IMR-90 (cell line): ENCODE measurements at regions not wholly inside any gene's neighbourhood (a gene's known extent, or its start where the extent isn't known, plus 50 kb on each side); places are given as distances from the start of the nearest gene placed in this dataset.

ENCODE experiments used
- ATAC-seq: fragments of 200-7000 bp; cut with Tn5 transposase; 2 replicates; pipeline ENCODE4 v1.9.1; 2020; ENCODE audit warnings: low read depth, mild to moderate bottlenecking, moderate library complexity
- BruUV-seq: library from RNA; stranded (reverse); fragments of 400-500 nt; replicated peaks from 2 replicates; lab custom pipeline; 2021; lab: Mats Ljungman, UMichigan
- CTCF ChIA-PET: fragments of 300-600 bp; formaldehyde crosslinking; extraction: SDS; loops from one replicate; lab custom pipeline; 2021; ENCODE audit warnings: antibody characterized with exemption; lab: Yijun Ruan, JAX
- POLR2A ChIA-PET: fragments of 300-600 bp; sonication (Branson Sonifier 250); formaldehyde crosslinking; loops from one replicate; lab custom pipeline; 2022; ENCODE audit warnings: antibody characterized with exemption; ENCODE audit not compliant: unreplicated experiment; lab: Charles Lee
- DNase-seq: peaks from one replicate; pipeline ENCODE4 v3.0.0; 2013
- H2AFZ ChIP-seq: replicated peaks from 2 replicates; pipeline ENCODE3; 2013; ENCODE audit warnings: low read length, mild to moderate bottlenecking; ENCODE audit not compliant: poor library complexity
- H2AK5ac ChIP-seq: 2 replicates; pipeline ENCODE4 v1.6.1; 2013; ENCODE audit warnings: low read depth, low read length, inconsistent platforms
- H2AK9ac ChIP-seq: replicated peaks from 2 replicates; pipeline ENCODE3; 2013; ENCODE audit warnings: mild to moderate bottlenecking, low read depth, low read length, moderate library complexity; ENCODE audit not compliant: poor library complexity
- H2BK120ac ChIP-seq: 2 replicates; pipeline ENCODE4 v1.6.1; 2013; ENCODE audit warnings: low read depth, low read length, inconsistent platforms
- H2BK15ac ChIP-seq: 3 replicates; pipeline ENCODE4 v1.6.1; 2013; ENCODE audit warnings: low read depth, low read length, inconsistent platforms
- H2BK20ac ChIP-seq: 2 replicates; pipeline ENCODE4 v1.6.1; 2013; ENCODE audit warnings: low read depth, mild to moderate bottlenecking, inconsistent platforms, low read length, moderate library complexity
- H2BK5ac ChIP-seq: 2 replicates; pipeline ENCODE4 v1.6.1; 2013; ENCODE audit warnings: mild to moderate bottlenecking, low read depth, low read length, inconsistent platforms; ENCODE audit not compliant: poor library complexity, severe bottlenecking
- H3K14ac ChIP-seq: replicated peaks from 2 replicates; pipeline ENCODE4 v1.6.1; 2013; ENCODE audit warnings: low read depth, low read length, inconsistent platforms
- H3K18ac ChIP-seq: 2 replicates; pipeline ENCODE4 v1.6.1; 2013; ENCODE audit warnings: low read depth, low read length, control low read depth
- H3K23ac ChIP-seq: 2 replicates; pipeline ENCODE4 v1.6.1; 2013; ENCODE audit warnings: low read depth, low read length, inconsistent platforms
- H3K27ac ChIP-seq: 2 replicates; pipeline ENCODE4 v1.5.1; 2013; ENCODE audit warnings: mild to moderate bottlenecking, control low read depth, low read length; ENCODE audit not compliant: insufficient read depth
- H3K27me3 ChIP-seq: 2 replicates; pipeline ENCODE4 v1.6.1; 2013; ENCODE audit warnings: low read length; ENCODE audit not compliant: control insufficient read depth, insufficient read depth
- H3K36me3 ChIP-seq: 2 replicates; pipeline ENCODE4 v1.6.1; 2013; ENCODE audit warnings: low read length, mixed read lengths; ENCODE audit not compliant: control insufficient read depth, insufficient read depth
- H3K4ac ChIP-seq: 2 replicates; pipeline ENCODE4 v1.6.1; 2013; ENCODE audit warnings: low read depth, low read length, inconsistent platforms
- H3K4me1 ChIP-seq: 2 replicates; pipeline ENCODE4 v1.6.1; 2013; ENCODE audit warnings: low read length, mixed read lengths; ENCODE audit not compliant: control insufficient read depth, insufficient read depth
- H3K4me2 ChIP-seq: 2 replicates; pipeline ENCODE4 v1.6.1; 2013; ENCODE audit warnings: low read depth, mild to moderate bottlenecking, control low read depth, low read length, moderate library complexity
- H3K4me3 ChIP-seq: 2 replicates; pipeline ENCODE4 v1.5.1; 2013; ENCODE audit warnings: low read depth, mild to moderate bottlenecking, control low read depth, low read length, moderate library complexity; ENCODE audit not compliant: insufficient read depth
- H3K56ac ChIP-seq: 2 replicates; pipeline ENCODE4 v1.6.1; 2013; ENCODE audit warnings: low read length, inconsistent platforms; ENCODE audit not compliant: insufficient read depth; ENCODE audit errors: extremely low read depth
- H3K79me1 ChIP-seq, 2 experiments: 2 replicates each; pipeline ENCODE4 v1.6.1; 2013; ENCODE audit warnings: low read length in 2 of 2, inconsistent platforms in 1 of 2, low read depth in 1 of 2
- H3K9ac ChIP-seq: 2 replicates; pipeline ENCODE4 v1.6.1; 2013; ENCODE audit warnings: low read depth, low read length, control low read depth
- H3K9me1 ChIP-seq: 2 replicates; pipeline ENCODE4 v1.6.1; 2013; ENCODE audit warnings: low read length, inconsistent platforms; ENCODE audit not compliant: insufficient read depth
- H3K9me3 ChIP-seq: 2 replicates; pipeline ENCODE4 v1.6.1; 2013; ENCODE audit warnings: low read length; ENCODE audit not compliant: control insufficient read depth, insufficient read depth
- H4K20me1 ChIP-seq: 2 replicates; pipeline ENCODE4 v1.6.1; 2013; ENCODE audit warnings: low read length, inconsistent platforms; ENCODE audit not compliant: insufficient read depth
- H4K5ac ChIP-seq: 2 replicates; pipeline ENCODE4 v1.6.1; 2013; ENCODE audit warnings: mild to moderate bottlenecking, low read depth, low read length, control low read depth
- H4K8ac ChIP-seq, 2 experiments: 2 replicates each; pipeline ENCODE4 v1.6.1; 2013; ENCODE audit warnings: low read depth in 2 of 2, low read length in 2 of 2, control low read depth in 1 of 2, inconsistent platforms in 1 of 2
- H4K91ac ChIP-seq: 2 replicates; pipeline ENCODE4 v1.6.1; 2013; ENCODE audit warnings: low read depth, low read length, inconsistent platforms; ENCODE audit not compliant: insufficient read depth
- BHLHE40 ChIP-seq: fragments of 150-350 bp; IDR thresholded peaks from 2 replicates; pipeline ENCODE4 v1.6.1; 2016; ENCODE audit warnings: mild to moderate bottlenecking, low read depth, low read length
- CEBPB ChIP-seq: IDR thresholded peaks from 2 replicates; pipeline ENCODE4 v1.6.1; 2012; ENCODE audit warnings: low read depth, low read length, improper control_type of control experiment
- CHD1 ChIP-seq: IDR thresholded peaks from 2 replicates; pipeline ENCODE4 v1.6.1; 2012; ENCODE audit warnings: low read depth, low read length, improper control_type of control experiment
- CTCF ChIP-seq: conservative IDR thresholded peaks from 2 replicates; pipeline ENCODE4 v1.5.1; 2012; ENCODE audit warnings: mild to moderate bottlenecking, low read depth, low read length, improper control_type of control experiment
- ELK1 ChIP-seq: fragments of 150-350 bp; IDR thresholded peaks from 2 replicates; pipeline ENCODE4 v1.6.1; 2016; ENCODE audit warnings: low read depth, mild to moderate bottlenecking, low read length, moderate library complexity, borderline replicate concordance
- FOS ChIP-seq: fragments of 150-350 bp; IDR thresholded peaks from 2 replicates; pipeline ENCODE4 v1.6.1; 2016; ENCODE audit warnings: low read depth, low read length
- MAFK ChIP-seq: IDR thresholded peaks from 2 replicates; pipeline ENCODE4 v1.6.1; 2012; ENCODE audit warnings: low read depth, low read length, improper control_type of control experiment
- MAZ ChIP-seq: IDR thresholded peaks from 2 replicates; pipeline ENCODE4 v1.6.1; 2012; ENCODE audit warnings: low read depth, mild to moderate bottlenecking, low read length, improper control_type of control experiment, moderate library complexity, borderline replicate concordance
- MXI1 ChIP-seq: IDR thresholded peaks from 2 replicates; pipeline ENCODE4 v1.6.1; 2012; ENCODE audit warnings: low read depth, mild to moderate bottlenecking, low read length, moderate library complexity, borderline replicate concordance
- NFE2L2 ChIP-seq: fragments of 150-350 bp; IDR thresholded peaks from 2 replicates; pipeline ENCODE4 v1.6.1; 2016; ENCODE audit warnings: low read depth, mild to moderate bottlenecking, low read length
- POLR2A ChIP-seq: IDR thresholded peaks from 2 replicates; pipeline ENCODE4 v1.6.1; 2012; ENCODE audit warnings: mild to moderate bottlenecking, low read depth, low read length
- RAD21 ChIP-seq: IDR thresholded peaks from 2 replicates; pipeline ENCODE4 v1.6.1; 2012; ENCODE audit warnings: low read length, improper control_type of control experiment
- RCOR1 ChIP-seq: IDR thresholded peaks from 2 replicates; pipeline ENCODE4 v1.6.1; 2012; ENCODE audit warnings: mild to moderate bottlenecking, low read length, improper control_type of control experiment; ENCODE audit not compliant: insufficient replicate concordance
- RFX5 ChIP-seq: IDR thresholded peaks from 2 replicates; pipeline ENCODE4 v1.8.0; 2012; ENCODE audit warnings: low read depth, mild to moderate bottlenecking, low read length, moderate library complexity
- SMC3 ChIP-seq: fragments of 150-350 bp; IDR thresholded peaks from 2 replicates; pipeline ENCODE4 v1.6.1; 2016; ENCODE audit warnings: low read depth, mild to moderate bottlenecking, antibody characterized with exemption, low read length, moderate library complexity
- USF2 ChIP-seq: fragments of 150-350 bp; IDR thresholded peaks from 2 replicates; pipeline ENCODE4 v1.6.1; 2017; ENCODE audit warnings: mild to moderate bottlenecking, antibody characterized with exemption, low read length, low read depth
- WGBS, 2 experiments: methylation state at CpG; one replicate each; pipeline versions ENCODE4 v1.1.5 to v1.1.7; 2013; ENCODE audit warnings: missing lambda C conversion rate in 2 of 2; ENCODE audit not compliant: insufficient read length in 1 of 2; ENCODE audit errors: extremely low coverage in 2 of 2; 5-methylcytosine and 5-hydroxymethylcytosine counted together
- dilution Hi-C: fragments of 300-500 bp; cut with HindIII; formaldehyde crosslinking; loops from one replicate; pipeline ENCODE4 v1.14.3; 2018; ENCODE audit warnings: low sequenced_read_pairs; ENCODE audit not compliant: unreplicated experiment
- in situ Hi-C: fragments of 300-500 bp; cut with MboI; formaldehyde crosslinking; loops from 3 replicates; pipeline ENCODE4 v1.14.3; 2019; ENCODE audit warnings: low sequenced_read_pairs, inconsistent platforms, mixed read lengths
- intact Hi-C: fragments of 100-400 bp; cut with micrococcal nuclease; formaldehyde crosslinking; loops from 2 replicates; pipeline ENCODE4 v1.10.0; 2022

GRCh38 chr18:35880788-35881455, 91.6 kb upstream of the RMP24 start:
- no peaks in the 10 kb centered on the region for H3K79me1 ChIP-seq
- H3K14ac ChIP-seq, result no peak overlapping the region
- no peak overlapping the region for H2BK20ac ChIP-seq
- H2AK5ac ChIP-seq, result no peak overlapping the region
- ChIA-PET CTCF (interaction anchor here (0.6 kb wide), 2 partner anchors 401 to 714 kb away, joined by 5 to 6 read pairs; no protein-coding TSS in a partner anchor), POLR2A (no interaction called here)
- intact Hi-C loops, result no loop called here
- H3K4me2 ChIP-seq, result no peak overlapping the region
- in situ Hi-C loops, result no loop called here
- H3K4ac ChIP-seq, result no peak overlapping the region
- H2BK5ac ChIP-seq, result no peak overlapping the region
- H4K5ac ChIP-seq, result no peak overlapping the region
- H4K91ac ChIP-seq, result no peak overlapping the region
- H3K36me3 ChIP-seq, result no peaks in the 10 kb centered on the region
- H3K4me3 ChIP-seq, result no peak overlapping the region
- H4K8ac ChIP-seq, result no peak overlapping the region
- H3K23ac ChIP-seq, result no peak overlapping the region
- no peak overlapping the region for H2AFZ ChIP-seq
- H3K27ac ChIP-seq, result no peak overlapping the region
- DNase-seq (no peak), ATAC-seq (no peak)
- H3K9me3 ChIP-seq, result no peaks in the 10 kb centered on the region
- no peak overlapping the region for H2BK120ac ChIP-seq
- TF ChIP-seq CTCF (no peak), MAZ (no peak), RAD21 (no peak), ELK1 (no peak), USF2 (no peak), POLR2A (no peak), SMC3 (no peak), MAFK (no peak), CEBPB (no peak), RCOR1 (no peak), CHD1 (no peak), RFX5 (no peak), BHLHE40 (no peak), NFE2L2 (no peak), MXI1 (no peak), FOS (no peak)
- BruUV-seq, result no TSS peak
- no peak overlapping the region for H3K18ac ChIP-seq
- no peaks in the 10 kb centered on the region for H3K27me3 ChIP-seq
- WGBS, 2 experiments, result 53% methylated on average over 5 of the region's 9 CpGs; no CpG with 5 or more reads in 1 of the 2 experiments
- dilution Hi-C loops, result no loop called here
- H3K4me1 ChIP-seq, result no peaks in the 10 kb centered on the region
- H2AK9ac ChIP-seq, result no peak overlapping the region
- H3K9ac ChIP-seq, result no peak overlapping the region
- no peak overlapping the region for H2BK15ac ChIP-seq
- H4K20me1 ChIP-seq, result no peaks in the 10 kb centered on the region
- H3K56ac ChIP-seq, result no peak overlapping the region
- H3K9me1 ChIP-seq, result no peaks in the 10 kb centered on the region
